ENCODE measurements at regions not wholly inside any gene's neighbourhood (a gene's known extent, or its start where the extent isn't known, plus 50 kb on each side); places are given as distances from the start of the nearest gene placed in this dataset.
A peak's percentile ranks its signal among the peaks of the same experiment; 100 is the strongest.

- Histone ChIP-seq H3K27me3 (ENCODE audit: control insufficient read depth, insufficient read depth, low read length) (peaks cover 10% of the 10 kb centered on the region), H3K9me3 (replicated peaks; ENCODE audit: low read length) (no peaks in the 10 kb centered on the region), H3K4me1 (ENCODE audit: control insufficient read depth, insufficient read depth, low read length) (no peaks in the 10 kb centered on the region), H3K4me3 (ENCODE audit: low read length) (no peak overlapping the region), H3K36me3 (ENCODE audit: insufficient read depth, low read length) (no peaks in the 10 kb centered on the region), H3K4me2 (ENCODE audit: low read length) (no peak overlapping the region), H3K9ac (ENCODE audit: low read depth, low read length) (no peak overlapping the region)
Measured at GRCh38 chr4:57274082-57274481, 163.9 kb upstream of the IGFBP7 start.

DNA sequence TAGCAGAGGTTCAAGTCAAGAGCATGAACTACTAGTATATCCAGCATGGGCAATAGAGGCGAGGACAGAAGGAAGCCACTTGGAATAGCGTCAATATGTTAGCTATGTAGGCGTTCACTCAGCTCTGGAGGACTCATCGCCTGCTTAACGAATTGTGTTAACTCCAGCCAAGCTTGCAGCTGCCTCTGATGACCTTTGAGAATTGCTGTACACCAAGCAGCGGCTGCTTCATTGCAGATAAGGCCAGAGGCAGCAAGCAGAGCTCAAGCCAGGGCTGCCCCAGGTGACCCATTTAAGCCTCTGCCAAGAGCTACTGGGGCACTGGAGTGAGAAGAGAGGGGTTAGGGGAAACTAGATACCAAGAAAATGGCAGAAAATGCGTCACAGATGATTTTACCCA is 160.2 kb upstream of the IGFBP7 start:
- Histone ChIP-seq H3K4me2 (ENCODE audit: low read length) (no peak overlapping the region), H3K9me3 (replicated peaks; ENCODE audit: low read length) (no peaks in the 10 kb centered on the region), H3K4me3 (ENCODE audit: low read length) (no peak overlapping the region), H3K9ac (ENCODE audit: low read depth, low read length) (no peak overlapping the region), H3K27me3 (ENCODE audit: control insufficient read depth, insufficient read depth, low read length) (peaks cover 10% of the 10 kb centered on the region), H3K36me3 (ENCODE audit: insufficient read depth, low read length) (no peaks in the 10 kb centered on the region), H3K4me1 (ENCODE audit: control insufficient read depth, insufficient read depth, low read length) (no peaks in the 10 kb centered on the region)

DNA sequence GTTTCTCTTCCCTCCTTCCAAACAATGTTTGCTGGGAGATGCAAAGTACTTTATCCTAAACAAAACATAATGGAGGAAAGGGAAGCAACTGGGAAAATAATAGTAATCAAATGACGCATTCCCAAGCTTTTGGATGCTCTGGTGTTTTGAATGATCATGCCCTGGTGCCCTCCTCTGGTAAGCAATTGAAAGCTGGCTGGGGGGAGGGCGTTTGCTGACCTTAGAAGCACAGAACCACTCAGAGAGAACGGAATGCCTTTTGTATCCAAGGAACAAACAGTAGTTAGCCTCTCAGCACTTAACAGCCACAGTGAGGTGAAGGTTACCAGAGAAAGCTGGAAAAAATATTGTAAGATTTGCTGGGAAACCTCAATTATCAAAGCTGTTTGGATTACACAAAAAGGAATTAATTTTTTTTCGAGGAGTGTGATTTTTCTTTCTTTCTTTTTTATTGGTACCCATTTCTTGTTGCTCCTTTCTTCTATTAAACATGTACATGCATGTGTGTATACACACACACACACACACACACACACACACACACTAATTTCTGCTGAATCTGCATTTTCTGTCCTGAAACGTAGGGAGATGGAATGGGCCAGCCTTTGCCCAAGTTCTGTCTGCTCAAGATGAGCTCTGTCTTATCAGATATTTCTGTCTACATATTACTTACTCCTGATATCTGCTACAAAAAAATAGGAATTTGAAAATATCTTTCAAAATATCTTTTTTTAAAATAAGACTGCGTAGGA is 155.8 kb upstream of the IGFBP7 start:
- Histone ChIP-seq H3K4me2 (ENCODE audit: low read length) (no peak overlapping the region), H3K36me3 (ENCODE audit: insufficient read depth, low read length) (no peaks in the 10 kb centered on the region), H3K27me3 (ENCODE audit: control insufficient read depth, insufficient read depth, low read length) (peaks cover 7% of the 10 kb centered on the region), H3K9ac (ENCODE audit: low read depth, low read length) (no peak overlapping the region), H3K4me1 (ENCODE audit: control insufficient read depth, insufficient read depth, low read length) (no peaks in the 10 kb centered on the region), H3K9me3 (replicated peaks; ENCODE audit: low read length) (no peaks in the 10 kb centered on the region), H3K4me3 (ENCODE audit: low read length) (no peak overlapping the region)

DNA sequence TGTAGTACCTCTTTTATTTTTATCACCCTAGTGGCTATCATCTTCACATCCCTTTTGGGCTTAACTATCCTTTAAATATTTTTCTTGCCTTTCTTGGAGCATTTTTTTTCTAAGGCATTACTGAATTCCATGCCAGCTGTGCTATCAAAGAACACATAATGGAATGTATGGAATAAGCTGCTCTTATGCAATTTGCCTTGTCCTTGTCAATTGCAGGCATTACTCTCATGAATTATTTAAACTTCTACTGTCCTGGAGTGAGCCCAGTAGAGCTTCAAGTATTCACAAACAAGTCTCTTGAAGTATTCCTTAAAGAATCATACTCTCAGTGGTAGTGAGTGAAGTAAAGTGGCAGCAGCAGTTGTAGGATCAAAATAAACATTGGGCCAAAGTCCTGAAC is 144.6 kb upstream of the IGFBP7 start:
- no peak overlapping the region for H3K4me3 ChIP-seq (ENCODE audit: low read length)
- H3K4me1 ChIP-seq (ENCODE audit: control insufficient read depth, insufficient read depth, low read length): no peaks in the 10 kb centered on the region
- H3K9me3 ChIP-seq (replicated peaks; ENCODE audit: low read length): no peaks in the 10 kb centered on the region
- H3K27me3 ChIP-seq (ENCODE audit: control insufficient read depth, insufficient read depth, low read length): no peaks in the 10 kb centered on the region
- H3K9ac ChIP-seq (ENCODE audit: low read depth, low read length): no peak overlapping the region
- H3K4me2 ChIP-seq (ENCODE audit: low read length): no peak overlapping the region
- H3K36me3 ChIP-seq (ENCODE audit: insufficient read depth, low read length): no peaks in the 10 kb centered on the region

DNA sequence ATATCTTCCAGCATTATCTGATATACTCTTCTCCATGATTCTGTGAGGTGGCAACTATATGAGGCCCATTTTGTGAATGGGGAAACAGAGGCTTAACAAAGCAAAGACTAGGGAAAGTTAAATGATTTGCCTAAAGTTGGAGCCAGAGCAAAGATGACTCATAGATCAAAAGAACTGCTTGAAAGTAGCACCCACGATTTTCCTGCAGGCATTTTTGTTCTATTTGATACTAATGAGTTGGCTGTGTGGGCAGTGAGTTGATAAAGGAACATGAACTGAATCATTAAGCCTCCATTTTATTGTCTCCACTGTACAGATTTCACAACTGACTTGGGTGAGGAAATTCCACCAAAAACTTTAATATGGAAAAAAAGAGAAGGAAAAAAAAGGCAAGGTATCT is 138.9 kb upstream of the IGFBP7 start:
- Histone ChIP-seq H3K9ac (ENCODE audit: low read depth, low read length) (no peak overlapping the region), H3K4me3 (ENCODE audit: low read length) (no peak overlapping the region), H3K4me1 (ENCODE audit: control insufficient read depth, insufficient read depth, low read length) (peaks cover 4% of the 10 kb centered on the region), H3K4me2 (ENCODE audit: low read length) (no peak overlapping the region), H3K27me3 (ENCODE audit: control insufficient read depth, insufficient read depth, low read length) (no peaks in the 10 kb centered on the region), H3K9me3 (replicated peaks; ENCODE audit: low read length) (no peaks in the 10 kb centered on the region), H3K36me3 (ENCODE audit: insufficient read depth, low read length) (no peaks in the 10 kb centered on the region)

DNA sequence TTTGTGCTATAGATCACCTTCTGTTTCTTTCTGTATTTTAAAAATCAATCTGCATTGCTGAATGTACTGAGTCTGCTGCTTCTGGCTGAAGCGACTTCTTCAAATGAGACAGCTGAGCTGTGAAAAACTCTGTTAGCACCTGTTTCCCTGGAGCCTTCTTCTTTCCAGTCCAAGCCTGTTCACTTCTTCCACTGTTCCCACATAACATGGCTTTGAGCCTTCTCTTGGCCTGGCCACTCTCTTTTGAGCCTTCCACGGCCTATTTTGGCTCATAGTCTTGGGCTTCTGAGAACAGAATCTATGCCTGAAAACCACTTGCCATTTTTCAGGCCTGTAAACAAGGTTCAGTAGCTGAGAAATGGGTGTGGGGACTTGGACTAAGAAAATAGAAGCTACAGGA is 132.9 kb upstream of the IGFBP7 start:
- no peaks in the 10 kb centered on the region for H3K36me3 ChIP-seq (ENCODE audit: insufficient read depth, low read length)
- no peak overlapping the region for H3K4me3 ChIP-seq (ENCODE audit: low read length)
- no peaks in the 10 kb centered on the region for H3K9me3 ChIP-seq (replicated peaks; ENCODE audit: low read length)
- peaks cover 8% of the 10 kb centered on the region for H3K27me3 ChIP-seq (ENCODE audit: control insufficient read depth, insufficient read depth, low read length)
- H3K9ac ChIP-seq (ENCODE audit: low read depth, low read length): no peak overlapping the region
- no peak overlapping the region for H3K4me2 ChIP-seq (ENCODE audit: low read length)
- H3K4me1 ChIP-seq (ENCODE audit: control insufficient read depth, insufficient read depth, low read length): no peaks in the 10 kb centered on the region

DNA sequence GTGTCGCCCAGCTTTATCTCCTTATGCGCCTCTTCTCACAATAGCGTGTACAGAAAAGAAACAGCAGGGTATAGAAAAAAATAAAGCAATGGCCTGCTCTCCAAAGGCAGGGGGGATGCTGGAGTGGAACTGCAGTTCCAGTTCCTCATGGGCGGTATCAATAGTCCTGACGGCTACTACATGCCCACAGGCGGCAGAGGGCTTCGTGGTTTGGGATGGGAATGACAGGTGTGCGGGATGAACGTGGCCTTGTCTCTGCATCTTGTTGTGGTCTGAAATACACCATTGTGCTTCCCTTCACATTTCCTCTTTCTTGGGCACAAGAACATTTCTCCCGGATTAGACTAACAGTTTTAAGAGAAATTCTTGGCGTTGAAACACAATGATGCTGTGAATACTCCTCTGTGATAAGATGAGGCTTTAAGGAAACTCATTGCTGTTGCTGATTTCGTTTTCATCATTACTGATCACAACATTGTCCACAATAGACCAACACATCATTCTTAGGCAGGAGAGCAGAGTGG is 124.1 kb upstream of the IGFBP7 start:
- no peak overlapping the region for H3K4me2 ChIP-seq (ENCODE audit: low read length)
- H3K4me3 ChIP-seq (ENCODE audit: low read length): no peak overlapping the region
- peaks cover 9% of the 10 kb centered on the region for H3K27me3 ChIP-seq (ENCODE audit: control insufficient read depth, insufficient read depth, low read length)
- H3K36me3 ChIP-seq (ENCODE audit: insufficient read depth, low read length): no peaks in the 10 kb centered on the region
- H3K4me1 ChIP-seq (ENCODE audit: control insufficient read depth, insufficient read depth, low read length): no peaks in the 10 kb centered on the region
- no peak overlapping the region for H3K9ac ChIP-seq (ENCODE audit: low read depth, low read length)
- no peaks in the 10 kb centered on the region for H3K9me3 ChIP-seq (replicated peaks; ENCODE audit: low read length)

GRCh38 chr4:57233386-57233785 is 123.2 kb upstream of the IGFBP7 start:
- no peak overlapping the region for H3K4me3 ChIP-seq (ENCODE audit: low read length)
- no peaks in the 10 kb centered on the region for H3K36me3 ChIP-seq (ENCODE audit: insufficient read depth, low read length)
- no peaks in the 10 kb centered on the region for H3K4me1 ChIP-seq (ENCODE audit: control insufficient read depth, insufficient read depth, low read length)
- no peaks in the 10 kb centered on the region for H3K9me3 ChIP-seq (replicated peaks; ENCODE audit: low read length)
- no peak overlapping the region for H3K9ac ChIP-seq (ENCODE audit: low read depth, low read length)
- peak overlapping the region; percentile 39 for H3K4me2 ChIP-seq (ENCODE audit: low read length)
- peaks cover 7% of the 10 kb centered on the region for H3K27me3 ChIP-seq (ENCODE audit: control insufficient read depth, insufficient read depth, low read length)

DNA sequence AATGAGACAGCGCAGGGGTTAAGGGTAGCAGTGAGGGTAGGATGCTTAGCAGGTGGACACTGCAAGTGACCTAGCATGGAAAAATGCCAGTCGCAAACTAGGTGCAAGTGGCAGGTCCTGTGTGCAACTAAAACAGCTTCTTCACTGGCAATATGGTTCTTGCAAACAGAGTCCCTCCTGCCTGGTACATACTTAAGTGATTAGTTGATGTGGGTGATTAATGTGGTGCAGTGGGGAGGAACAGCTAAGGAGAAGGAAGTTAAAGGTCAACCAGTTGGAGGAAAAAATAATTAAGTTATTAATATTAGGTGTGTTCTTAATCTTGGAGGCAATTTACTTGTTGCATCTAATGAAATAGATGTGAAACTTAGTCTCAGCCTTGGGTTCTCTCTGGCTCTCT is 121.6 kb upstream of the IGFBP7 start:
- Histone ChIP-seq H3K9ac (ENCODE audit: low read depth, low read length) (no peak overlapping the region), H3K27me3 (ENCODE audit: control insufficient read depth, insufficient read depth, low read length) (peaks cover 8% of the 10 kb centered on the region), H3K36me3 (ENCODE audit: insufficient read depth, low read length) (no peaks in the 10 kb centered on the region), H3K9me3 (replicated peaks; ENCODE audit: low read length) (no peaks in the 10 kb centered on the region), H3K4me3 (ENCODE audit: low read length) (no peak overlapping the region), H3K4me1 (ENCODE audit: control insufficient read depth, insufficient read depth, low read length) (no peaks in the 10 kb centered on the region), H3K4me2 (ENCODE audit: low read length) (no peak overlapping the region)

- no peak overlapping the region for H3K9ac ChIP-seq (ENCODE audit: low read depth, low read length)
- no peaks in the 10 kb centered on the region for H3K9me3 ChIP-seq (replicated peaks; ENCODE audit: low read length)
- no peaks in the 10 kb centered on the region for H3K36me3 ChIP-seq (ENCODE audit: insufficient read depth, low read length)
- H3K4me1 ChIP-seq (ENCODE audit: control insufficient read depth, insufficient read depth, low read length): no peaks in the 10 kb centered on the region
- no peak overlapping the region for H3K4me2 ChIP-seq (ENCODE audit: low read length)
- no peak overlapping the region for H3K4me3 ChIP-seq (ENCODE audit: low read length)
- peaks cover 11% of the 10 kb centered on the region for H3K27me3 ChIP-seq (ENCODE audit: control insufficient read depth, insufficient read depth, low read length)
Measured at GRCh38 chr4:57220734-57221133, 110.5 kb upstream of the IGFBP7 start.

DNA sequence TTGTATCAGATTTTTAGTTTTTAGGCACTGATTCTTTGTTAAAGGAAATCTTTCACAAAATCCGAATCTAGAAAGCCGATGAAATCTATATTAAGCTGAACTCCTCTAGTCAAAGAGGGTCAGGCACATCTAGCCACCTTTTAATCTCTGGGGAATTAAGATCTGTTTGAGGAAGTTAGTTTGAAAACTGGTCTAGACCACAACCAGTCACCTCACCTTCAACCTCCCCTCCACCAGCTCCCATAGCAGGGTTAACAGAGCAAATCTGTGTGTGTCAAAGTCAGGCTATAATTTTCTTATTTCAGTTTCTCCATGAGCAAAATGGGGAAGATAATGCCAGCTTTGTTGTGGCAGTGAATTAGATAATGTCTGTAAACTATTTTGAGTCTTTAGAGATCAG is 110.0 kb upstream of the IGFBP7 start:
- no peak overlapping the region for H3K4me3 ChIP-seq (ENCODE audit: low read length)
- no peak overlapping the region for H3K9ac ChIP-seq (ENCODE audit: low read depth, low read length)
- H3K4me2 ChIP-seq (ENCODE audit: low read length): no peak overlapping the region
- H3K9me3 ChIP-seq (replicated peaks; ENCODE audit: low read length): no peaks in the 10 kb centered on the region
- no peaks in the 10 kb centered on the region for H3K4me1 ChIP-seq (ENCODE audit: control insufficient read depth, insufficient read depth, low read length)
- no peaks in the 10 kb centered on the region for H3K36me3 ChIP-seq (ENCODE audit: insufficient read depth, low read length)
- H3K27me3 ChIP-seq (ENCODE audit: control insufficient read depth, insufficient read depth, low read length): peaks cover 11% of the 10 kb centered on the region

DNA sequence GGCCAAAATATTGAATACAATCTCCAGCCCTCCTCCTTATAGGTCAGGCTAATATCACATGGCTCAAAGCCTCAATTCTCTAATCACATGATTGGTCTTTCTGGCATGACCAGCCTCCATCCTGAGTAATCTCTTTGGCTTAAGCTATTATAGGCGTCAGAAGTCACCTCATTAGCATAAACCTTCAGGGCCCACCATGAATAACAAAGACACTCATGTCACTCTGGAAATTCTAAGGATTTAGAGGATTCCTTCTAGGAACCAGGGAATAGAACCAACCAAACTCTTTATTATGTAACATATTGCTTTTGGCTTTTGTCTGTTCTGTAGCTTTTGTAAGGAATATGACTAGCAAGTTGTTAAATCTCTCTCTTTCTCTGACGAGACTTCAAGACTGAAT is 109.2 kb upstream of the IGFBP7 start:
- no peak overlapping the region for H3K9ac ChIP-seq (ENCODE audit: low read depth, low read length)

More for the DNA sequence above, 109.2 kb upstream of the IGFBP7 start:
- Histone ChIP-seq H3K36me3 (ENCODE audit: insufficient read depth, low read length) (no peaks in the 10 kb centered on the region), H3K27me3 (ENCODE audit: control insufficient read depth, insufficient read depth, low read length) (peaks cover 11% of the 10 kb centered on the region), H3K9me3 (replicated peaks; ENCODE audit: low read length) (no peaks in the 10 kb centered on the region), H3K4me1 (ENCODE audit: control insufficient read depth, insufficient read depth, low read length) (no peaks in the 10 kb centered on the region), H3K4me3 (ENCODE audit: low read length) (no peak overlapping the region), H3K4me2 (ENCODE audit: low read length) (no peak overlapping the region)
